HG03280 (cell line): ENCODE measurements at regions not wholly inside any gene's neighbourhood (a gene's known extent, or its start where the extent isn't known, plus 50 kb on each side); places are given as distances from the start of the nearest gene placed in this dataset.

Experiments
- ATAC-seq: cut with Tn5 transposase; IDR thresholded peaks from one replicate; pipeline ENCODE4 v1.9.1; 2021; ENCODE audit warnings: mild to moderate bottlenecking, moderate library complexity; ENCODE audit not compliant: unreplicated experiment

GRCh38 chr21:43304621-43305335 is 122.2 kb downstream of the SIK1 start:
- ATAC-seq: no peak

DNA sequence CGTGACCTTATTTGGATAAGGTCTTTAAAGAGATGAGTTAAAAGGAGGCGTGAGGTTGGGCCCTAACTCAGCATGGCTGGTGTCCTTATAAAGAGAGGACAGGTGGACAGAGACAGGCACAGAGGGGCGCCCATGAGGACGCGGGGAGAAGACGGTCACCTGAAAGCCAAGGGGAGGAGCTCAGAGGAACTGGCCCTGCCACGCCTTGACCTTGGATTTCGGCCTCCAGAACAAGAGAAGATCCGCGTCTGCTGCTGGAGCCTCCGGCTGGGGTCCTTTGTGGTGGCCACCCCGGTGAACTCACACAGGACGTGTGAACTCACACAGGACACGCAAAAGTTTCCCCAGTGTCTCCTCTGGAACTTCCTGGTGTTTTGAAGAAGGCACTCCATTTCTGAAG is 122.7 kb downstream of the SIK1 start:
- no peak for ATAC-seq

DNA sequence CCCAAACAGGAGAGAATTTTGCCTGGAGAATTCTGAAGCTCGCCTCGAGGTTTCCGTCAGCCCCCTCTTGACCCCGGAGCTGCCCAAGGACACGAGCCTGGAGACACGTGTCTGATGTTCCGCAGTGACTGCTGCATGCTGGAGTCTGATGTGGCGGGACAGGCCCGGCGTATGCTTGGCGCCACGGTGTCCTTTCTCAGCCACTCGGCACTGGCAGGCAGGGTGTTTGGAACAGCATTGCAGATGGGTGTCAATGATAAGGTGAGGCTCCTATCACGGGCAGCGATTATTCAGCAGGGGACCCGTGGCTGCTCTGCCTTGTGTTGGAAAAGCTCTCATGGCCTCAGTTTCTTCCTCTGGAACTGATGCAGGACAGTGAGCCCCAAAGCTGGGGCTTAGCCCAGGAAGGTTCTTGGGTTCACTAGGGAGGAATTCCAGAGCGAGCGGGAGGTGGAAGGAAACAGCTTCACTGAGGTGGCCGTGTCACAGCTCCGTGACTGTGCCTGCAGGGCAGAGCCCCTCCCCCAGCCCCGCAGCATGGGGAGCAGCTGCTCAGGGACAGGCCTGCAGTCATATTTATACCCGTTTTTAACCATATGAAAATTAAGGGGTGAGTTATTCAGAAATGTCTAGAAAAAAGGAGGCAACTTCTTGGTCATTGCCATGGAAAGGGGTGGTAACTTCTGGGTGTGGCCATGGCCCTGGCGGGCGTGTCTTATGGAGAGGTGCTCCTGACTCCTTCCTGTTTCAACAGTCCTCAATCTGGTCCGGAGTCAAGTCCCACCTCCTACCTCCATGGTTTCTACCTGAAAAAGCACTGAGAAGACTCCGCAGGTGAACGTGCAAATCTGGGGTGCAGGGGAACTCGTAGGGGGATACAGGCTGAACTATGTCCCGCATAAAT is 123.4 kb downstream of the SIK1 start:
- ATAC-seq: no peak

DNA sequence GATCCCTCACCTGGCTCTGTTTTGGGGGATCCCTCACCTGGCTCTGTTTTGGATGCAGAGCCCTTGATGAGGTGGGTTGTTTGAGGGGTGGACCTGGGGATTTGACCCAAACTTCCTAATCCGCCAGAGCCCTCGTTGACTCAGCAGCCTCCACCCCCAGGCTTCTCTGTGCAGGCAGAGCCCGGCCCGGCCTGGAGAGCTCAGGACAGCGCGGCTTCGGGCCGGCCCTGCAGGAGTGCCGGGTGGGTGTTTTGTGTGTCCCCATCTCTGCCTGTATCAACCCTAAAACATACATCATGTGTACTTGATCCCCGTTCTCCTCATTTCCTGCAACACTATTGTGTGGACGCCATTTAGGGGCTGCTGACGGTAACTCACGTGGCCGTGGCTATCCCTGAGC is 124.2 kb downstream of the SIK1 start:
- ATAC-seq: no peak

GRCh38 chr21:43302062-43302700 is 124.8 kb downstream of the SIK1 start:
- ATAC-seq: no peak

DNA sequence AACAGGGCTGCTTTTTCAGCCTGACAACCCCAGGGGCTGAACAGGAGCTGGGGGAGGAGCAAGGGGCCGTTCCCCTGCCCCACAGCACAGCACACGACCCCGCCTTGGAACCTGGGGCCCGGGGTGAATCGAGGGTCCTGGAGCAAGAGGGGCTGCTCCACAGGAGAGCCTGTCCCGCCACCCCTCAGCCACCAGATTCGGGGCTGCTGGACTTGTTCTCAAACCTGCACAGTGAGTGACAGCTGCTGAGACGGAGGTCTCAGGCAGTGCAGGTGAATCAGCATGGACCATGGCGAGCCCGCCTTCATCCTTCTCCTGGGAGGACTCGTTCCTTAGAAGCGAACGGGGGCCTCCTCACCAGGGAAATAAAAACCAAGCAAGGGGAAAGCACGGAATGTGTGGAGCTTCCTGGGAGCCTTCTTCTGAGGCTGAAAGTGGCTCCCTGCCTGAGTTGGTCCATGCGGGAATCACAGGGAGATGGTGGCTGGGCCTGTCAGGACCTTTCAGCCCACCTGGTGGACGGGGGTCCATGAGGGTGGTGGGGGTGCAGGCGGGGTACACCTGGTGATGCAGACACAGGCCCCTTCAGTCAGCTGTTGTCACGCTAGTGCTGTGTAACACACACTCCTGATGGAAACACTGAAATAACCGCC is 125.4 kb downstream of the SIK1 start:
- ATAC-seq: no peak

- ATAC-seq: no peak
Measured at GRCh38 chr21:43300496-43301408, 126.2 kb downstream of the SIK1 start.

DNA sequence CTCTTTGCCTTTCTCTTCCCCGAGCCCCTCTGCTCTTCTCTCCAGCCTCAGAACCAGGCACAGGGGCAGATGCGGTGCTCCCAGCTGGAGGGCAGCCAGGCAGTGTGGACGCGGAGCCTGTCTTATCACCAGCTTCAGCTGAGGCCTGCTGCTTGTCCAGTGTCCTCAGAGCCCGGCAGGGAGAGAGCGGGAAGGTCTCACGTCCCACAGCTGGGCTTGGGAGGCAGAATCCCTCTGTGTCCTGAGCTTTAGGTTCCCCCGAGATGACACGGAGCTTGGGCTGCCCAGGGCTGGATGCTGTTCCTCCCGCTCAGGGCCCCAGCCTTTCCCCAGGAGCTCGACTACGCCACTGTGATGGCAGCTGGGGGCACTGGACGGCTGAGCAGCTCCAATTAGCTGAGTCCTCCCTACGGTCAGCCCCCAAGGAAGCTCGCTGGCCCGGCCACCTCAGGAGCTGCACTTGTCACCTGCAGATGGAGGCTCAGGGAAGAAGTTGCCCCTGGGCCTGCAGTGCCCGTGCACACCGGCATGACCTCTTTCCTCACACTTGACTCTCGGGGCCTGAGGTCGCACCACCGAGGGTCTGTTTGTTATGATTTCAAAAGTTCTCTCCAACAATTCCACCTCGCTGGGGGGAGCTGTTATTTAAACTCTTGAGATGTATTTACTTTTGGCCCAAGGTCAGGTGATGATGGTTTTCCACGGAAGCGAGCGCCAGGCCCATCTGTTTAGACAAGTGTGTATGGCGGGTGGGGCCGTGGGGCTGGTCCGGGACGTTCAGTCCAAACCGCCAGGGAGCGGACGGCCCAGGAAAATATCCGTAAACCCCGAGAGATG is 127.3 kb downstream of the SIK1 start:
- ATAC-seq: no peak

- no peak for ATAC-seq
Measured at GRCh38 chr21:43298546-43299440, 128.1 kb downstream of the SIK1 start.

GRCh38 chr21:43297989-43298388 is 128.9 kb downstream of the SIK1 start:
- ATAC-seq: no peak

GRCh38 chr21:43297391-43297981 is 128.7 kb downstream of the CRYAA start:
- no peak for ATAC-seq

DNA sequence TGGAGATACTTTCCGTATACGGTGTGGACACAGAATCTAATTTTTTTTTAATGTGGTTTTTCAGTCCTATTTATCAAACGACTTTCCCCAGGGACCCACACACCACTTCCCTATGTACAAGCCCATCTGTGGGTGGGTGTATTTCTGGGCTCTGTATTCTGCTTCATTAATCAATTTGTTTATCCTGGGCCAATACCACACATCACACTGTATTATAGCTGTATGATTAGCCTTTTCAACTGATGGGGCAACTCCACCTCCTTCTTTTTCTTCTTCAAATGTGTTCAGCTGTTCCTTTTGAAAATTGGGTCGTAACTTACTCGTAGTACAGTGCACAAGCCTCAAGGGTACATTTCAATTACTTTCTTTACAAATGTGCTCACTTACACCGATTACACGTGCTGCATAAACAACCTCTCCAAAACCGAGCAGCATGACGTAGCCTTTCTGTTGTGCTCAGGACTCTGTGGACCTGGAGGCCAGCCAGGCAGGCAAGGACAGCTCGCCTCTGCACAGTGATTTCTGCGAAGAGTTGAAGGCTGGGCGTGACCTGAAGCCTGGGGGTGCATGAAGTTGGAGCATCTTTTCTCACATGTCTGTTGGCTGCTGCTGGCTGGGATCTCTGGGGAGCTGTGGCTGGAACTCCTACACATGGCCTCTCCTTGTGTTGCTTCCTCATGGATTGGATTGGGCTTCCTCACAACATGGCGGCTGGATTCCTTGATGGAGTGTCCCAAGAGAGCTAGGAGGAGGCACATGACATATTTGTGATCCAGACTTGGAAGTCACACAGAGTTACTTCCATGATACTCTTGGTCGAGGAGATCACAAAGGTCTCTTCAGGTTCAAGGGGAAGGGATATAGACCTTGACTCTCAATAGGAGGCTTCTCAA is 126.5 kb downstream of the CRYAA start:
- ATAC-seq: no peak

DNA sequence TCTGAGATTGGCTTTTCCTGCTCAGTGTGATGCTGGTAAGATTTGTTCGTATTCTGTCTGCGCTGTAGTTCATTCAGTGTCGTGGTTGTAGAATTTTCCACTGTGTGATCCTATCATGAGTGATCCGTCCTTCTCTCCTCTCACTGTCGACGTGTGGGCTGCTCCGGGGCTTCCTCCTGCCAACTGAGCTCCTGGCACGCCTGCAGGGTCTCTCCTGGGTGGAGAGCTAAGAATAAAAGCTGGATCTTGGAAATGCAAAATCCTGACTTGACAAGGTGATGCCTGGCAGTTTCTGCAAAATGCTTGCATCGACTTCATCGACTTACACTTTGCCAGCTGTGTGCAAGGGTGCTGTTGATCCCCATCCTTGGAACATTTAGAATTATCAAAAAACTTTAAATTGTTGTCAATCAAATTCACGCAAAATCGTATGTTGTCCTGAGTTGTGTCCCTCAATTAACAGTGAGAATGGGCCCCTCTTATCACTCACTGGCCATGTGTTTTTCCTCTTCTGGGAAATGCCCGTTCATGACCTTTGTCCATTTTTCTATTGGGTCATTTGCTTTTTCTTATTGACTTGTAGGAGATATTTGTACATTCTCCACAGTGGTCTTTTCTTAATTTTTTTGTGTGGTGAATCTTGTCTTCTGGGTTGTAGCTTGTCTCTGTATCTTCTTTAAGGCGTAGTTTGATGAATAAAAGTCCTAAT is 125.5 kb downstream of the CRYAA start:
- no peak for ATAC-seq

GRCh38 chr21:43292866-43293142 is 124.0 kb downstream of the CRYAA start:
- ATAC-seq: no peak

DNA sequence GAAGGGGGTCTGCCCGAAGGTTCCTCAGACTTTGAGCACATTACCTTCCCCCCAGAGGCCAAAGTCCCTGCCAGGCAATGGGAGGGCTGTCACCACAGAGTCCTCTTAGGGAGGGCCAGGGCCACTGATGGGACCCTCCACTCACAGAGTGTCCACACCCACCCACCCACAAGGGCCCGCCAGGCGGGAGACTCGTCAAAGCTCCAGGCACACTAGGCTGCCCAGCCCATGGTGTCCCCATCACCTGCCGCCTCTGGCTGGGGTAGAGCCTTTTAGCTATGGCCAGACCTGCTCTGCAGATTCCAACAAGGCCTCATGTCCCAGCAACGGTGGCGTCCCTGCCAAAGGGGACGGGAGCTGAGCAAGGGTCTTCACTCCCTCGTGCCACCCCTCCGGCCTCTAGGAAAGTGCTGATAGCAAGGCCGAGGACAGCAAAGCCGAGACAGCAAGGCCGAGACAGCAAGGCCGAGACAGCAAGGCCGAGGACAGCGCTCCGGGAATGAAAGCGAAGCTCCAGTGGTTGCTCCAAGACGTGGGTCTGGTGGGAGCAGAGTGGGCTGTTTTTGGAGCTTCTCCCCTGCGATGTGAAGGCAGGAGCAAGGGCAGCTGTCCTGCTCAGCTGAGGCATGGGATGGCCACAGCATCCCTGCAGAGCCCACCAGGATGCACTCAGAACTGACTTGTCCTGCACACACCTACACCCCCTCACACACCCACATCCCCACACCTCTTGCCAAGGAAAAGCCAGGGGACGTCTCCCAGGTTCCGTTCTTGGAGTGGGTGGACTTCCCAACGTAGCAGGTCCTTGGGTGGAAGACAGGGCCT is 123.4 kb downstream of the CRYAA start:
- ATAC-seq: no peak
